HG03139 (cell line): ENCODE measurements at regions not wholly inside any gene's neighbourhood (a gene's known extent, or its start where the extent isn't known, plus 50 kb on each side); places are given as distances from the start of the nearest gene placed in this dataset.

Experiments used
- ATAC-seq: cut with Tn5 transposase; IDR thresholded peaks from one replicate; pipeline ENCODE4 v1.9.1; 2021; ENCODE audit not compliant: unreplicated experiment

GRCh38 chr4:181688872-181689271, 554.3 kb upstream of the TENM3 start:
- no peak for ATAC-seq

GRCh38 chr4:181690498-181690897, 552.7 kb upstream of the TENM3 start:
- ATAC-seq, result no peak

- ATAC-seq, result no peak
Observed at GRCh38 chr4:181692965-181693364, 550.2 kb upstream of the TENM3 start.

- no peak for ATAC-seq
Observed at GRCh38 chr4:181693517-181693916, 549.7 kb upstream of the TENM3 start.

- no peak for ATAC-seq
Observed at GRCh38 chr4:181698221-181698620, 545.0 kb upstream of the TENM3 start.

- ATAC-seq, result no peak
Observed at GRCh38 chr4:181701214-181701613, 542.0 kb upstream of the TENM3 start.

GRCh38 chr4:181701894-181702293, 541.3 kb upstream of the TENM3 start:
- no peak for ATAC-seq

- ATAC-seq, result no peak
Observed at GRCh38 chr4:181702864-181703495, 540.2 kb upstream of the TENM3 start.

GRCh38 chr4:181710143-181710542, 533.1 kb upstream of the TENM3 start:
- no peak for ATAC-seq

GRCh38 chr4:181711387-181711786, 531.8 kb upstream of the TENM3 start:
- ATAC-seq, result no peak

GRCh38 chr4:181728305-181728966, 514.8 kb upstream of the TENM3 start:
- ATAC-seq, result no peak

GRCh38 chr4:181731900-181732299, 511.3 kb upstream of the TENM3 start:
- no peak for ATAC-seq

- no peak for ATAC-seq
Observed at GRCh38 chr4:181737744-181738143, 505.5 kb upstream of the TENM3 start.

- no peak for ATAC-seq
Observed at GRCh38 chr4:181739031-181739430, 504.2 kb upstream of the TENM3 start.

- ATAC-seq, result no peak
Observed at GRCh38 chr4:181741513-181741912, 501.7 kb upstream of the TENM3 start.

GRCh38 chr4:181745933-181746625, 497.1 kb upstream of the TENM3 start:
- no peak for ATAC-seq

GRCh38 chr4:181748581-181748980, 494.6 kb upstream of the TENM3 start:
- ATAC-seq, result no peak

- no peak for ATAC-seq
Observed at GRCh38 chr4:181752516-181752915, 490.7 kb upstream of the TENM3 start.

GRCh38 chr4:181753207-181753606, 490.0 kb upstream of the TENM3 start:
- no peak for ATAC-seq

- ATAC-seq, result no peak
Observed at GRCh38 chr4:181755846-181756245, 487.4 kb upstream of the TENM3 start.

GRCh38 chr4:181756451-181757095, 486.6 kb upstream of the TENM3 start:
- ATAC-seq, result no peak

GRCh38 chr4:181757098-181757497, 486.1 kb upstream of the TENM3 start:
- ATAC-seq, result no peak
